A673 (cell line): ENCODE measurements at regions not wholly inside any gene's neighbourhood (a gene's known extent, or its start where the extent isn't known, plus 50 kb on each side); places are given as distances from the start of the nearest gene placed in this dataset.

Source experiments
- BruUV-seq: library from RNA; stranded (reverse); fragments of 400-500 nt; replicated peaks from 2 replicates; lab custom pipeline; 2021; lab: Mats Ljungman, UMichigan
- CTCF ChIA-PET: fragments of 300-600 bp; sonication (Branson Sonifier 250); formaldehyde crosslinking; loops from one replicate; lab custom pipeline; 2022; ENCODE audit warnings: antibody characterized with exemption; lab: Charles Lee
- POLR2A ChIA-PET: fragments of 300-600 bp; sonication (Branson Sonifier 250); formaldehyde crosslinking; loops from one replicate; lab custom pipeline; 2022; ENCODE audit warnings: antibody characterized with exemption; ENCODE audit not compliant: low non-redundant PET; lab: Charles Lee
- DNase-seq: peaks from one replicate; pipeline ENCODE4 v3.0.0-alpha.2; 2015; ENCODE audit warnings: low spot score
- H3K27ac ChIP-seq: fragments of 200-600 bp; sonication (generic); 2 replicates; pipeline ENCODE4 v1.5.1; 2016; ENCODE audit warnings: mixed run types, low read depth, mild to moderate bottlenecking, mixed read lengths, antibody characterized with exemption, low read length; ENCODE audit not compliant: poor library complexity, severe bottlenecking
- H3K27me3 ChIP-seq: fragments of 200-600 bp; sonication (generic); replicated peaks from 2 replicates; pipeline ENCODE4 v1.6.1; 2017; ENCODE audit warnings: mixed run types, low read depth, mild to moderate bottlenecking, mixed read lengths, antibody characterized with exemption, low read length; ENCODE audit not compliant: insufficient read depth, poor library complexity
- H3K36me3 ChIP-seq: fragments of 200-600 bp; sonication (generic); 2 replicates; pipeline ENCODE4 v1.6.1; 2016; ENCODE audit warnings: mixed run types, mild to moderate bottlenecking, mixed read lengths, antibody characterized with exemption, low read length; ENCODE audit not compliant: insufficient read depth, poor library complexity, severe bottlenecking
- H3K4me1 ChIP-seq: fragments of 200-600 bp; sonication (generic); 2 replicates; pipeline ENCODE4 v1.6.1; 2017; ENCODE audit warnings: mixed run types, mild to moderate bottlenecking, mixed read lengths, antibody characterized with exemption, low read length; ENCODE audit not compliant: insufficient read depth, poor library complexity, severe bottlenecking
- H3K4me3 ChIP-seq: fragments of 200-600 bp; sonication (generic); 2 replicates; pipeline ENCODE4 v1.5.1; 2016; ENCODE audit warnings: low read depth, mixed run types, mild to moderate bottlenecking, mixed read lengths, low read length; ENCODE audit not compliant: poor library complexity, severe bottlenecking
- H3K9me3 ChIP-seq: fragments of 200-600 bp; sonication (generic); 2 replicates; pipeline ENCODE4 v1.6.1; 2016; ENCODE audit warnings: mixed run types, low read depth, mild to moderate bottlenecking, mixed read lengths, antibody characterized with exemption, low read length; ENCODE audit not compliant: poor library complexity, severe bottlenecking
- CTCF ChIP-seq: fragments of 300-800, 200-600 bp; sonication (generic); conservative IDR thresholded peaks from 2 replicates; pipeline ENCODE4 v1.5.1; 2017; ENCODE audit warnings: low read depth, mild to moderate bottlenecking, antibody characterized with exemption, low read length, moderate library complexity, mixed read lengths
- EZH2 ChIP-seq: fragments of 200-600 bp; sonication (generic); IDR thresholded peaks from 2 replicates; pipeline ENCODE4 v1.6.1; 2017; ENCODE audit warnings: borderline replicate concordance, low read depth, mild to moderate bottlenecking, mixed read lengths, antibody characterized with exemption, low read length; ENCODE audit not compliant: poor library complexity, severe bottlenecking
- intact Hi-C: fragments of 100-400 bp; cut with micrococcal nuclease; formaldehyde crosslinking; loops from one replicate; pipeline ENCODE4 v1.10.0; 2022; ENCODE audit not compliant: unreplicated experiment

- intact Hi-C loops = no loop called here
- Histone ChIP-seq H3K9me3 (no peaks in the 10 kb centered on the region), H3K36me3 (no peaks in the 10 kb centered on the region), H3K27me3 (no peaks in the 10 kb centered on the region), H3K4me1 (no peaks in the 10 kb centered on the region), H3K27ac (no peak overlapping the region), H3K4me3 (no peak overlapping the region)
- ChIA-PET CTCF (no interaction called here), POLR2A (no interaction called here)
- no peak for DNase-seq
- no TSS peak for BruUV-seq
- TF ChIP-seq EZH2 (no peak), CTCF (no peak)
These were observed 570.6 kb downstream of the RIT2 start for GRCh38 chr18:42544901-42545300.

- BruUV-seq = no TSS peak
- CTCF ChIA-PET = no interaction called here
- Histone ChIP-seq H3K36me3 (no peaks in the 10 kb centered on the region), H3K9me3 (no peaks in the 10 kb centered on the region), H3K4me1 (no peaks in the 10 kb centered on the region), H3K27ac (no peak overlapping the region), H3K27me3 (no peaks in the 10 kb centered on the region), H3K4me3 (no peak overlapping the region)
- POLR2A ChIA-PET = no interaction called here
- no peak for DNase-seq
- TF ChIP-seq CTCF (no peak), EZH2 (no peak)
- intact Hi-C loops = no loop called here
These were observed 569.7 kb downstream of the RIT2 start for GRCh38 chr18:42545825-42546224.

GRCh38 chr18:42548493-42548892, 567.0 kb downstream of the RIT2 start:
- H3K27ac ChIP-seq = no peak overlapping the region
- no peaks in the 10 kb centered on the region for H3K4me1 ChIP-seq
- intact Hi-C loops = no loop called here
- POLR2A ChIA-PET = no interaction called here
- no peaks in the 10 kb centered on the region for H3K36me3 ChIP-seq
- TF ChIP-seq CTCF (no peak), EZH2 (no peak)
- BruUV-seq = no TSS peak
- no peak for DNase-seq
- CTCF ChIA-PET = no interaction called here
- no peaks in the 10 kb centered on the region for H3K9me3 ChIP-seq
- H3K27me3 ChIP-seq = no peaks in the 10 kb centered on the region
- H3K4me3 ChIP-seq = no peak overlapping the region
